CD14-positive monocyte (primary cell): ENCODE measurements at regions not wholly inside any gene's neighbourhood (a gene's known extent, or its start where the extent isn't known, plus 50 kb on each side); places are given as distances from the start of the nearest gene placed in this dataset.

Experiments
- DNase-seq, 3 donors: peaks; one replicate each; pipeline ENCODE4 v3.0.0-alpha.2; 2011 to 2022
- H2AFZ ChIP-seq: 2 replicates; pipeline ENCODE4 v1.6.0; 2012; ENCODE audit warnings: mild to moderate bottlenecking, low read depth, low read length, inconsistent platforms; ENCODE audit not compliant: insufficient read depth, poor library complexity, severe bottlenecking
- H3K27ac ChIP-seq, 2 donors: 1 replicate in 1 of 2; 2 replicates in 1 of 2; pipeline ENCODE4 v1.5.1; 2012 to 2013; ENCODE audit warnings: low read length in 2 of 2, control low read depth in 1 of 2, inconsistent platforms in 1 of 2, low read depth in 1 of 2, mild to moderate bottlenecking in 1 of 2
- H3K27me3 ChIP-seq, 2 donors: one replicate each; pipeline versions ENCODE4 v1.6.0 to v1.6.1; 2011 to 2013; ENCODE audit warnings: low read length in 2 of 2; ENCODE audit not compliant: control insufficient read depth in 2 of 2, insufficient read depth in 2 of 2
- H3K36me3 ChIP-seq, 2 donors: replicated peaks in 1 of 2; 1 replicate in 1 of 2; 2 replicates in 1 of 2; pipeline versions ENCODE4 v1.5.1 to v1.6.1; 2012 to 2013; ENCODE audit warnings: low read length in 2 of 2, control low read depth in 1 of 2, inconsistent platforms in 1 of 2, mild to moderate bottlenecking in 1 of 2; ENCODE audit not compliant: insufficient read depth in 2 of 2, control insufficient read depth in 1 of 2
- H3K4me1 ChIP-seq, 2 donors: 1 replicate in 1 of 2; 2 replicates in 1 of 2; pipeline versions ENCODE4 v1.5.1 to v1.6.1; 2012 to 2013; ENCODE audit warnings: low read length in 2 of 2, control low read depth in 1 of 2, inconsistent platforms in 1 of 2, mild to moderate bottlenecking in 1 of 2, moderate library complexity in 1 of 2; ENCODE audit not compliant: insufficient read depth in 2 of 2, control insufficient read depth in 1 of 2
- H3K4me2 ChIP-seq: replicated peaks from 2 replicates; pipeline ENCODE3; 2012; ENCODE audit warnings: low read length, moderate library complexity, mild to moderate bottlenecking; ENCODE audit not compliant: poor library complexity, severe bottlenecking; ENCODE audit errors: extremely low read depth
- H3K4me3 ChIP-seq, 3 experiments: fragments of 200-600 bp in 1 of 3; sonication (generic) in 1 of 3; replicated peaks in 1 of 3; 1 replicate in 2 of 3; 2 replicates in 1 of 3; pipeline ENCODE4 v1.5.1; 2011 to 2013; ENCODE audit warnings: low read length in 3 of 3, mild to moderate bottlenecking in 3 of 3, control low read depth in 2 of 3, low read depth in 2 of 3, inconsistent platforms in 1 of 3, moderate library complexity in 1 of 3
- H3K79me2 ChIP-seq: 2 replicates; pipeline ENCODE4 v1.6.0; 2012; ENCODE audit warnings: mild to moderate bottlenecking, control low read depth, inconsistent platforms, low read length, moderate library complexity; ENCODE audit not compliant: insufficient read depth
- H3K9ac ChIP-seq: 2 replicates; pipeline ENCODE4 v1.6.0; 2017; ENCODE audit warnings: low read length, mild to moderate bottlenecking; ENCODE audit not compliant: insufficient read depth, poor library complexity, severe bottlenecking
- H3K9me3 ChIP-seq, 2 donors: replicated peaks in 1 of 2; 1 replicate in 1 of 2; 2 replicates in 1 of 2; pipeline versions ENCODE4 v1.5.1 to v1.6.1; 2012 to 2013; ENCODE audit warnings: low read length in 2 of 2, control low read depth in 1 of 2; ENCODE audit not compliant: control insufficient read depth in 1 of 2, insufficient read depth in 1 of 2
- H4K20me1 ChIP-seq: 2 replicates; pipeline ENCODE4 v1.6.0; 2012; ENCODE audit warnings: mild to moderate bottlenecking, low read length, control low read depth, moderate library complexity; ENCODE audit not compliant: insufficient read depth
- H3K27ac Mint-ChIP-seq, 7 donors: one replicate each; pipeline ENCODE4 v1.8.0; 2020; ENCODE audit warnings: mild to moderate bottlenecking in 7 of 7, mixed read lengths in 7 of 7, moderate library complexity in 6 of 7, inconsistent platforms in 2 of 7
- H3K27me3 Mint-ChIP-seq, 3 donors: one replicate each; pipeline ENCODE4 v1.8.0; 2021 to 2022; ENCODE audit warnings: low read depth in 3 of 3, mild to moderate bottlenecking in 3 of 3, mixed read lengths in 3 of 3, moderate library complexity in 3 of 3, inconsistent platforms in 1 of 3
- H3K36me3 Mint-ChIP-seq, 2 donors: one replicate each; pipeline ENCODE4 v1.8.0; 2020; ENCODE audit warnings: mixed read lengths in 2 of 2, inconsistent platforms in 1 of 2, mild to moderate bottlenecking in 1 of 2
- H3K4me1 Mint-ChIP-seq: one replicate; pipeline ENCODE4 v1.8.0; 2020; ENCODE audit warnings: mild to moderate bottlenecking, mixed read lengths
- H3K4me3 Mint-ChIP-seq, 2 donors: one replicate each; pipeline ENCODE4 v1.8.0; 2020; ENCODE audit warnings: mild to moderate bottlenecking in 2 of 2, mixed read lengths in 2 of 2, moderate library complexity in 1 of 2
- H3K9me3 Mint-ChIP-seq, 7 donors: one replicate each; pipeline ENCODE4 v1.8.0; 2020 to 2022; ENCODE audit warnings: mixed read lengths in 7 of 7, mild to moderate bottlenecking in 6 of 7, moderate library complexity in 6 of 7, inconsistent platforms in 2 of 7
- WGBS: methylation state at CpG from one replicate; pipeline ENCODE4 v1.1.5; 2013; ENCODE audit warnings: missing lambda C conversion rate; ENCODE audit not compliant: insufficient coverage; 5-methylcytosine and 5-hydroxymethylcytosine counted together
- intact Hi-C, 2 donors: fragments of 100-400 bp; cut with micrococcal nuclease; formaldehyde crosslinking; loops; one replicate each; pipeline versions ENCODE4 v1.15.0 to v1.15.1; 2023
- TF ChIP-seq, protein P1 (sequence below): fragments of 200-600 bp; IDR thresholded peaks from one replicate; pipeline ENCODE4 v1.8.0; 2022; ENCODE audit warnings: antibody characterized with exemption, mild to moderate bottlenecking

GRCh38 chr15:36108541-36108940, 470.9 kb upstream of the CDIN1 start:
- Histone ChIP-seq H2AFZ (no peak overlapping the region), H3K4me3 (no peak overlapping the region), H3K4me1 (no peaks in the 10 kb centered on the region), H4K20me1 (no peaks in the 10 kb centered on the region), H3K9me3 (no peaks in the 10 kb centered on the region), H3K79me2 (no peaks in the 10 kb centered on the region), H3K4me2 (no peak overlapping the region), H3K27me3 (no peaks in the 10 kb centered on the region), H3K27ac (no peak overlapping the region), H3K9ac (no peak overlapping the region), H3K36me3 (no peaks in the 10 kb centered on the region)
- no peak overlapping the region for H3K27ac Mint-ChIP-seq
- TF ChIP-seq, protein P1, sequence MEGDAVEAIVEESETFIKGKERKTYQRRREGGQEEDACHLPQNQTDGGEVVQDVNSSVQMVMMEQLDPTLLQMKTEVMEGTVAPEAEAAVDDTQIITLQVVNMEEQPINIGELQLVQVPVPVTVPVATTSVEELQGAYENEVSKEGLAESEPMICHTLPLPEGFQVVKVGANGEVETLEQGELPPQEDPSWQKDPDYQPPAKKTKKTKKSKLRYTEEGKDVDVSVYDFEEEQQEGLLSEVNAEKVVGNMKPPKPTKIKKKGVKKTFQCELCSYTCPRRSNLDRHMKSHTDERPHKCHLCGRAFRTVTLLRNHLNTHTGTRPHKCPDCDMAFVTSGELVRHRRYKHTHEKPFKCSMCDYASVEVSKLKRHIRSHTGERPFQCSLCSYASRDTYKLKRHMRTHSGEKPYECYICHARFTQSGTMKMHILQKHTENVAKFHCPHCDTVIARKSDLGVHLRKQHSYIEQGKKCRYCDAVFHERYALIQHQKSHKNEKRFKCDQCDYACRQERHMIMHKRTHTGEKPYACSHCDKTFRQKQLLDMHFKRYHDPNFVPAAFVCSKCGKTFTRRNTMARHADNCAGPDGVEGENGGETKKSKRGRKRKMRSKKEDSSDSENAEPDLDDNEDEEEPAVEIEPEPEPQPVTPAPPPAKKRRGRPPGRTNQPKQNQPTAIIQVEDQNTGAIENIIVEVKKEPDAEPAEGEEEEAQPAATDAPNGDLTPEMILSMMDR, result no peak
- H3K4me1 Mint-ChIP-seq, result no peaks in the 10 kb centered on the region
- intact Hi-C loops, result no loop called here
- H3K4me3 Mint-ChIP-seq, result no peak overlapping the region
- H3K36me3 Mint-ChIP-seq, result no peaks in the 10 kb centered on the region
- H3K27me3 Mint-ChIP-seq, result no peaks in the 10 kb centered on the region
- H3K9me3 Mint-ChIP-seq, result peaks cover 0 to 7% (median under 1%) of the 10 kb centered on the region in 7 donors
- no peak for DNase-seq
- no CpG with 5 or more reads among the region's 2 CpGs for WGBS

- no peaks in the 10 kb centered on the region for H4K20me1 ChIP-seq
- H3K79me2 ChIP-seq, result no peaks in the 10 kb centered on the region
- WGBS, result no CpG with 5 or more reads among the region's 2 CpGs
- no peak overlapping the region for H3K4me3 ChIP-seq
- TF ChIP-seq, protein P1, result no peak
- Mint-ChIP-seq H3K27me3 (peaks cover 0 to 1% (median 0%) of the 10 kb centered on the region in 3 donors), H3K4me3 (no peak overlapping the region), H3K36me3 (no peaks in the 10 kb centered on the region), H3K9me3 (peaks cover 0 to 7% (median 0%) of the 10 kb centered on the region in 7 donors), H3K4me1 (no peaks in the 10 kb centered on the region), H3K27ac (no peak overlapping the region)
- no peak overlapping the region for H3K27ac ChIP-seq
- intact Hi-C loops, result no loop called here
- no peak overlapping the region for H3K4me2 ChIP-seq
- H3K9me3 ChIP-seq, result no peaks in the 10 kb centered on the region
- no peaks in the 10 kb centered on the region for H3K4me1 ChIP-seq
- no peaks in the 10 kb centered on the region for H3K36me3 ChIP-seq
- H3K9ac ChIP-seq, result no peak overlapping the region
- DNase-seq, result no peak
- H3K27me3 ChIP-seq, result no peaks in the 10 kb centered on the region
- H2AFZ ChIP-seq, result no peak overlapping the region
Observed at GRCh38 chr15:36109943-36110658, 469.3 kb upstream of the CDIN1 start.
